HG03469 (cell line): ENCODE measurements at regions not wholly inside any gene's neighbourhood (a gene's known extent, or its start where the extent isn't known, plus 50 kb on each side); places are given as distances from the start of the nearest gene placed in this dataset.

Experiments
- ATAC-seq: cut with Tn5 transposase; IDR thresholded peaks from one replicate; pipeline ENCODE4 v1.9.1; 2021; ENCODE audit warnings: mild to moderate bottlenecking, moderate library complexity, moderate number of reproducible peaks; ENCODE audit not compliant: unreplicated experiment

GRCh38 chr2:42963452-42964068, 171.2 kb upstream of the HAAO start:
- ATAC-seq = no peak

DNA sequence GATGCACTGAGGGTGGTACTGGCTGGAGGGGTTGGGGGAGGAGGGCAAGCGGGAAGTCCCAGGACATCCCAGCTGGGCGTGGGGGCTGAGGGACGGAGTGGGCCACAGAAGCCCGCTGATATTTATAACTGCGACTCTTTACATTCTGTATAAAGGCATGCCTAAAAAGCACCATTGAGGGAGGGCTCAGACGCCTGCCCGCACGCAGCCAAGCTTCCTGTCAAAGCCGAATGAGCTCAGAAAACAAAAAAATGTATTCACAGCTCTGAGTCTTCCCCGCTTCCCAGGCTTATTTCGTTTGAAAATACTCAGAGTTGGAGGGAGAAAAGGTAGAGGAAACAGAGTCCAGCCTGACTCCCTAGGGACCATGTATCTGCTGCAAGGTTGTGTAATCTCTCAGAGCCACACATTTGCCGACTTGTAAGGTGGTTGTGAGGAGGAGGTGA, 170.1 kb upstream of the HAAO start:
- ATAC-seq = no peak

GRCh38 chr2:42961961-42962360, 169.6 kb upstream of the HAAO start:
- no peak for ATAC-seq

GRCh38 chr2:42961385-42961811, 169.0 kb upstream of the HAAO start:
- no peak for ATAC-seq

DNA sequence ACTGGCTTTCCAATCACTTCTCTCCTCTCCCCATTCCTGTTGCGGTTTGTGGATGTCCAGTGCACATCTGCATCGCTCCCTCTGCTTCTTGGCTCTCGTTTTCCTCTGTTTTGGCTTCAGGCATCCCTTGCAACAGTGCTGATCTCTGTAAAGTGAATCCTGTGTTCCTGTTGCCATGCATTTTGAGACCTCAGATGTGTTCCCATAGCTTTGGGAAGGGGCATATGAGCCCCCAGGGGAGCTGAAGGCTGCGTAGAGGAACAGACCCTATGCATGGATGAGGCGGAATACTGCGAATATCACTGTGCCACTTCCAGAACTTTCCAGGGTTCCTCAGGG, 168.4 kb upstream of the HAAO start:
- no peak for ATAC-seq

DNA sequence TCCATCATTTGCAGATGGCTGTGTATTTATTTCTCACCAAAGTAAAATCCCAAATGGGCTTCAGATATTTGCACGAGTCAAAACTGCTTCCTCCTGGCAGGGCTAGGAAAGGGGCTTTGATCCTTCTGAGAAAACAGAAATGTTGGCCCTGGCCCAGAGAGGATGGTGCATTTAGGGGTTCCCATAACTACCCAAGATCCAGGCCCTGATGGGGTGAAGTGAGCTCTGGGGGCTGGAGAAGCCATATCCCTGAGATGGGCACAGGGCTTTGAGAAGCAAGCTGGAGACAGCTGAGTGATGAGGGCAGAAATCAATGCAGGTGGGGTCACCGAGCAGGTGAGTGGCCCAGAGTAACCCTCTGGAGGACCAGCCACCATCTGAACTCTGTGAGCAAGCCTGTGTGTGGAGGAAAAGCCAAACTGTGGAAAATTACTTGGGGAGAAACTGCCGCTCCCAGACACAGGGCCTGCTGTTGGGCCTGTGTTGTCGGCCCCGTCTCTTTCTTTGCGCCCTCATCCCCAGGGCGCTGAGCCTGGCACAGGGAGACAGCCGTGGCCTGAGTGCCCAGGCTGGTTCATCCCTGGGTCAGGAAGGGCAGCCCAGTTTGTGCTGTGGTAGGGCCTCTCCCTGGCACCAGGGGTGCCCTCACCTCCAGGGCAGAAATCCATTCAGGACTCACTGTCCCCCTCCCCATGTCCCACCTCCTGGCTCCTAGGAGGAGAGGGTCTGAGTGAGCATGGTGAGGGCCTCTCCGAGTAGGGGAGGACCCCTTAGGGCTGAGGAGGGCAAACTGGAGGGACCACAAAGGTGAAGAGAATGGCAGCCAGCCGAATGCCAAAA, 167.8 kb upstream of the HAAO start:
- no peak for ATAC-seq

DNA sequence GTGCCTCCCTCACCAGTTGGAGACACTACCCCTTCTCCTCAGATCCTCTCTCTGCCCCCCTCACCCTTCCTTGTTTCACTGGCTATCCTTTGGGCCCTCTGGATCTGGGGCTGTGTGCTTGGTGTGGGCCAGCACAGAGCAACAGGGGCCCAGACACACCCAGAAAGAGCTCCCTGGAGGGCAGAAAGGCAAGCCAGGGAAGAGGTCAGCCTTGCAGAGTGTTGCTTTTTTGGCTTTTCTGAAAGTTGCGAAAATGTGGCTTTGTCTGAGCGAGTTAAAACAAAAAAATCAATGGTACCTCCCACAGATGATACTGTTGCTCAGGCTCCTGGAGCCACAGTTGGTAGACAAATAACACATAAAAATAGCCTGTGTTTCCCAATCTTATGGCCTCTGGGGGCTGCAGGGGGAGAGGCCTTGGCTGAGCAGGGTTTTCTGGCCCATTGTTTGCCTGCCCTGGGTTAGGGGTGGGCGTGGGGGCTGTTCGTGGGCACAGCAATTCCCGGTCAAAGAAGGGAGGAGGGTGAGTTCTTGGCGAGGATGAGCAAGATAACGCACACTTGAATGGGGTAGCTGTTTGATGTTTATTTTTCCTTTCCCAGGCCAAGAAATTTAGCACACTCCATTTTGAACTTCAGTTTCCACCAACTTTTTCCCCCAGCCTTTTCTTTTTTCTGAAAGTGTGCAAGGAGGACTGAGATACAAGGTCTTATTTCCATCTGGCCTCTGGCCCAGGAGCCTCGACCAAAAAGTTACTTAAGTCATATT, 167.0 kb upstream of the HAAO start:
- no peak for ATAC-seq

DNA sequence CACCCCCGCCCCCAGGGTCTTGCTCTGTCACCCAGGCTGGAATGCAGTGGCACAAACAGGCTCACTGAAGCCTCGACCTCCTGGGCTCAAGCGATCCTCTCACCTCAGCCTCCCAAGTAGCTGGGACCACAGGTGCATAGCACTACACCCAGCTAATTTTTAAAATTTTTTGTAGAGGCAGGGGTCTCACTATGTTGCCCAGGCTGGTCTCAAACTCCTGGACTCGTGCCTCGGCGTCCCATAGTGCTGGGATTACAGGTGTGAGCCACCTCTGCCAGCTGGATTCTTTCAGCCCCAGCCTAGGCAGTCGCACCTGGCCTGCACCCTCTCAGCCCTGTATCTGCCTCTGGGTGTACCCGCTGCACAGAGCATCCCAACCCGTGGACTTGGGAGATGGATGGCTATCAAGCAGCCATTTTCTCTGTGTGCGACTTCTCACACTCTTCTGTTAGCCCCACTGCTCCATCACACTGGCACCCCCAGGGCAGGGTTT, 166.4 kb upstream of the HAAO start:
- no peak for ATAC-seq

DNA sequence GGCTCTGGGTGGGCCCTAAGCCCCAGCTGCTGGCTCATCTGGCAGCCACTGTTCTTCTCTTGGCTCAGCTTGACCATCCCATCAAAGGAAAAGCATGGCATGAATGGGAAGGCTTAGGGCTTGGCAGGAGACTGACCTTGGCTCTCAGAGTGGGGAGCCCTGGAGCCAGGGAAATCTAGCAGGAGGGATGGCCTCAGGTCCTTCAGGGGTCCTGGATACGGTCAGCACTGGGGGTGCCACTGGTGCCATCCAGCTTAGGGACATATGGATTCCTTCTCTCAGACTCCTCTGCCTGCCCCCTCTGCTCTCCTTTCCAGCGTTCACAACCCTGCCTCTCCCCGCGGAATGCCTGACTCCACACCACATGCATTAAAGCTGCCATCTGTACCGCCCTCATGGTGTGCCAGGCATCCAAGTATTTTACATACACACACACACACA, 165.5 kb upstream of the HAAO start:
- no peak for ATAC-seq

DNA sequence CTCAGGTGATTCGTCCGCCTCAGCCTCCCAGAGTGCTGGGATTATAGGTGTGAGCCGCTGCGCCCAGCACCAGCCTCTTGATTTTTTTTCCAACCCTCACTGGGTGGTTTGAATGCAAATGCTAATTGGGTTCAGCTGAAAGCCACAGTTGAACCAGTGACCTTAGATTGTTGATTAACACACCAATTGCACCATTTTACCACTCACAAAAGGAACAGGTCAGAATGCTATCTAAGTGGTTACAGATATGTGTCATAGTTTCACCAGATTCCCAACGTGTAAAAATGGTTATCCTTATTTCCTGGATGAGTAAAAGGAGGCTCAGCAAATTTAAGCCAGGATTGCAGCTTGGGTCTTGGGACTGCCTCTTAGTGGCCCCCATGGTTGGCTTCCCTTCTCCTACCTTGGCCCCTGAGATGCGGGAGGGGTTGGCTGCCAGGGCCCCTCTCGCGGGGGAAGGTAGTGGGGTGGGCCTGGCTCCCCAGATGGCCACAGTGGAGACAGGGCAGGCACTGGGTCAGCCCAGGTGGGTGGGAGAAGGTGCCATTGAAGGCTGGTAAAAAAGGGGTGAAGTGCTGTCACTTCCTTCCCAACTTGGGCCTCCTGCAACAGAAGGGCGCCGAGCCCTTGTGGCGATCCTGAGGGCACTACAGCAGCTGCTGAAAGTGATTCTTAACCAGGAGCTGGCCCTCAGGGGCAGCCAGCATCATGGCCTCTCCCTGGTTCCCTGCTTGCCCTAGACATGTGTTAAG, 164.9 kb upstream of the HAAO start:
- no peak for ATAC-seq

GRCh38 chr2:42954227-42954962, 162.0 kb upstream of the HAAO start:
- no peak for ATAC-seq

- no peak for ATAC-seq
These were observed 160.8 kb upstream of the HAAO start for GRCh38 chr2:42953216-42953615.

DNA sequence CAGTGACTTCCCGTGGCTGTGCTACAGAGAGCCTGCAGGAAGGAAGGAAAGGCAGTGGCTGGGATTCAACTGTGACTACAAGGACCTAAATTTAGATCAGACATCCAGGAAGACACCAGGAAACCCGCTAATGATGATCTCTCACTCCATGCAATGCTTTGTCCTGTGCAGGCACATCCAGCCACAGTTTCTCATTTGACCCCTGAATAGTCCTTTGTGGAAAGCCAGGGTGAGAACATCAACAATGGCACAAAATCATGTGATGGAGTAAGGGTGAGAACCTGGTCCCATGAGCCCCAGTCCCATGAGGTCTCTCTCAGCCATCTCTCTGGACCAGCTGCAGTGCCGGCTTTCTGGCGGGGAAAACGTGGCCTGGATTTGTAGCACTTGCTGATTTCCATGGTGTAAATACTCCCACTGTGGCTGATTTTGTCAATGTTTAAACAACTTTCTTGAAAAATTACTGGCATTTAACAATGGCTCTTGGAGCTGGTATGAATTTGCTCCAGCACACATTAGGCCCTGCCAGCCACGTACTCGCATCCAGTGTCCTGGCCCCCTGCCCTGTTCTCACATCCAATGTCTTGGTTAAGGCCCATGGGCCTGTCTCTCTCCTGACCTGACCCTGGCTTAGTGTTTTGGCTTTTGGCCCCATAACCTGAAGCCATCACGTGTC, 159.0 kb upstream of the HAAO start:
- no peak for ATAC-seq

- no peak for ATAC-seq
These were observed 156.7 kb upstream of the HAAO start for GRCh38 chr2:42949125-42949524.

DNA sequence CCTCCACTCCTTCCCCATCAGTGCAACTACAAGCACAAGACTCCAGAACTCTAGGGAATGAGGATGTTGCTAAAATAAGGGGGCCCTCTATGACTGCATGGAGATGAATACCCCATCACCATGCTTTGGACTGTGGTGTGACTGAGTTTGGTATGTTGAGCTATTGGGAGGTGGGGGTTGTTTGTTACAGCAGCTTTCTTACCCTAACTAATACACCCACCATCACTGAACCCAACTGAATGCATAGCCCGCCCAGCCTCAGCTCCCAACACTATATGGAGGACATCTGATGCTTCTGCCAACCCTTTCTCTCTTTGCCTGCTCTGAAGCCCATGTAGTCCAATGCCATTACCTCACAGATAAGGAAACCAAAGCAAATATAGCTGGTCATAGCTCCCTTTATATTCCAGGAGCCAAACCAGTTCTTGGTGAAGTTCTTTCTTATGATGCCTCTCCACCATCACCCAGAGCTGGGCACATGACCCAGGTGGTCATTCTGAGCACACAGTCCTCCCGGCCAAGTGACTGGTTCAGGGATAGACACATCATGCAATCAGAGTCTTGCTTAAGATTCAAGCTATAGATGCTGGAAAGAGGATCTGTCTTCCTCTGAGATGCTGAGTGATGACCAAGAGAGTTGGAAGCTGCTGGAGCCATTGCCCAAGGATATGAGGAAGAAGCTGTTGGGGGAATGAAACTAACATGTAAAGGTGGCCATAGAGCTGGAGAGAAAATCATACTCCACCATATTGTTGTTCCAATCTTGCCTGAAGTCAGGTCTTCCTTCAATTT, 155.6 kb upstream of the HAAO start:
- ATAC-seq = no peak

DNA sequence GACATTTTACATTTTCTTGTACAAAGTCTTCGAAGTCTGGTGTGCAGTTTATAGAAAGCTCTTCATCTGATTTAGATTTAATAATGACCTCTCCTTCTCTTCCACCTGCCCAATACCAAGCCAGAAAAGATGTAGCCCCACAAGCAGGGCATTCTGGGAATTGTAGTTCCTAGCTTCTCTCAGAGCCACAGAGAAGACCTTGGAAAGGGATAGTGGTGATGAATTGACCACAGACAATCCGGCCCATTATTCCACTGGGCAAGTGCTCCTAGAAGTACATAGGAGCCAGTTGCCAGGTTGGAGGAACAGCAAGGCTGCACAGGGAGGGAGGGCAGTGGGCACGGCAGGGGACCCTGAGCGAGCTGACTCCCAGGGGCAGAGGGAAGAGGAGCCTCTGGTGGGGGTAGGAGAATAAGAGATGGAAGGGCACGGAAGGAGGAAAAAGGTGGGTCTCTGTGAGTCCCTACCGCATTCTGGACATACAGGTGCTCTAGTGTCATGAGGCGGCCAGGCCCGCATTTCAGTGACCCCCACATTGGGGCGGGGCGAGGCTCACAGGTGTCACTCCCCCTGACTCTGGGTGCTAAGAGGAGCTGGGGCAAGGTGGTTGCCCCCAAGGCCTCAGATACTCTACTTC, 152.5 kb upstream of the HAAO start:
- no peak for ATAC-seq

GRCh38 chr2:42942990-42943493, 150.7 kb upstream of the HAAO start:
- no peak for ATAC-seq
